ENCODE measurements at regions not wholly inside any gene's neighbourhood (a gene's known extent, or its start where the extent isn't known, plus 50 kb on each side); places are given as distances from the start of the nearest gene placed in this dataset.

GRCh38 chr5:135221696-135222095, 177.3 kb downstream of the MACROH2A1 start:
- no peak for DNase-seq (ENCODE audit: low read depth)

GRCh38 chr5:135221187-135221473, 177.9 kb downstream of the MACROH2A1 start:
- TF ChIP-seq CTCF (conservative IDR thresholded peaks at IDR 0.05; ENCODE audit: low read depth, low read length), result no peak
- no peak for DNase-seq (ENCODE audit: low read depth)
- H3K4me3 ChIP-seq (ENCODE audit: low read length), result no peak overlapping the region

More at GRCh38 chr5:135221696-135222095, 177.3 kb downstream of the MACROH2A1 start:
- no peak for TF ChIP-seq CTCF (conservative IDR thresholded peaks at IDR 0.05; ENCODE audit: low read depth, low read length)
- H3K4me3 ChIP-seq (ENCODE audit: low read length), result no peak overlapping the region

- no peak overlapping the region for H3K4me3 ChIP-seq (ENCODE audit: low read length)
- TF ChIP-seq CTCF (conservative IDR thresholded peaks at IDR 0.05; ENCODE audit: low read depth, low read length), result no peak
- no peak for DNase-seq (ENCODE audit: low read depth)
Observed at GRCh38 chr5:135220394-135221186, 178.4 kb downstream of the MACROH2A1 start.

- no peak for DNase-seq (ENCODE audit: low read depth)
- no peak for TF ChIP-seq CTCF (conservative IDR thresholded peaks at IDR 0.05; ENCODE audit: low read depth, low read length)
Observed at GRCh38 chr5:135219868-135220267, 179.2 kb downstream of the MACROH2A1 start.

GRCh38 chr5:135218790-135219568, 180.1 kb downstream of the MACROH2A1 start:
- no peak overlapping the region for H3K4me3 ChIP-seq (ENCODE audit: low read length)
- no peak for TF ChIP-seq CTCF (conservative IDR thresholded peaks at IDR 0.05; ENCODE audit: low read depth, low read length)
- no peak for DNase-seq (ENCODE audit: low read depth)

More at GRCh38 chr5:135219868-135220267, 179.2 kb downstream of the MACROH2A1 start:
- H3K4me3 ChIP-seq (ENCODE audit: low read length), result no peak overlapping the region

GRCh38 chr5:135218486-135218755, 180.6 kb downstream of the MACROH2A1 start:
- no peak for TF ChIP-seq CTCF (conservative IDR thresholded peaks at IDR 0.05; ENCODE audit: low read depth, low read length)
- H3K4me3 ChIP-seq (ENCODE audit: low read length), result no peak overlapping the region
- DNase-seq (ENCODE audit: low read depth), result no peak

Measured in retinal pigment epithelial cell (primary cell).